HPDE6-E6E7 (cell line): ENCODE measurements at regions not wholly inside any gene's neighbourhood (a gene's known extent, or its start where the extent isn't known, plus 50 kb on each side); places are given as distances from the start of the nearest gene placed in this dataset.
A peak's percentile ranks its signal among the peaks of the same experiment; 100 is the strongest.
"Not testable (repeated sequence)": the region's sequence is repeated elsewhere in the genome, so short reads cannot be mapped to it uniquely, and the experiment has no call there.

ENCODE experiments used
- DNase-seq: peaks from one replicate; pipeline ENCODE4 v3.0.0; 2011; ENCODE audit warnings: missing footprints; ENCODE audit errors: extremely low spot score

DNA sequence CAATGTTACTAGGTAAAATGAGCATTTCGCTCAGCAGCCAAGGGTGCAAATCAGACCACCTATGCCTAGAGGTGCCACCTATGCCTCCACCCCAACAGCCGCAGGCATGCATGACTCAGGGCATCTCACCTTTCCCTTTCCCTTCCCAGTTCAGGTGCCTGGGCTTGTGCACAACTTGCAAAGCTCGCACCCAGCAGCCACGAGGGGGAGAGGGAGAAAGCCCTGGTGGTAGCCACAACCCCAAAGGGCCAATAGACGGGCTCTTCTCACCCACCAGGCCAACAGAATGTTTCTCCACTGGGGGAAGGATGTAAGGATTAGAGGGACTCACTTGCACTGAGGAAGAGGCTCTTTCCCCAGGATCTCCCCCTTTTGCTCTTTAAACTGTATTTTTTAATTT lies 462.3 kb upstream of the PCDH15 start:
- peak; percentile 2 for DNase-seq

DNA sequence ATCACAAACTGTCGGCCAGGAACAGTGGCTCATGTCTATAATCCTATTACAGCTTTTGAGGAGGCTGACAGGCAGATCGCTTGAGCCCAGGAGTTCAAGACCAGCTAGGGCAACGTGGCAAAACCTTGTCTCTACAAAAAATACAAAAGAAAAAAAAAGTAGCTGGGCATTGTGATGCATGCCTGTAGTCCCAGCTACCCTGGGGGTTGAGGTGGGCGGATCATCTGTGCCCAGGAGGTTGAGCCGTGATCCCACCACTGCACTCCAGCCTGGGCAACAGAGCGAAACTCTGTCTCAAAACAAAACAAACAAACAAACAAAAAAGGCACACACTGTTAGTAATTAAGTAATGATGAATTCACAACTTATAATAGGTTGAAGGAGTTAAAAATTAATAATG lies 441.5 kb upstream of the PCDH15 start:
- DNase-seq, result no peak

DNA sequence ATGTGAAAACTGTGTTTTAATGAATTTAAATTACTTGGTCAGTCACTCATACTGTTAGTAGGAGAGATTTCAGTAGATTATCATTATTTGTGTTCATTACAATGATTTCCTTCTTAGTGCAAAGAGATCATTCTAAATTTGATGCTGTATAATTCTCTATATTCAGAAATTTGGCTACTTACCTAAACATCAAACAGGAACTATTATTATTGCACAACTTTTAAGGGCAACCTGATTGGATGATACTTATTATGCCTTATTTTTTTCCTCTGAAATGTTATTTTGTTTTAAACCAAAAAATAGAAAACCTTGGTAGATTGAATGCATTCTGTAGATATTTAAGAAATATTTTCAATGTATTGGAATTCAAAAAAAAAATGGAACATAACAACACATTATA lies 436.4 kb upstream of the PCDH15 start:
- DNase-seq, result no peak

DNA sequence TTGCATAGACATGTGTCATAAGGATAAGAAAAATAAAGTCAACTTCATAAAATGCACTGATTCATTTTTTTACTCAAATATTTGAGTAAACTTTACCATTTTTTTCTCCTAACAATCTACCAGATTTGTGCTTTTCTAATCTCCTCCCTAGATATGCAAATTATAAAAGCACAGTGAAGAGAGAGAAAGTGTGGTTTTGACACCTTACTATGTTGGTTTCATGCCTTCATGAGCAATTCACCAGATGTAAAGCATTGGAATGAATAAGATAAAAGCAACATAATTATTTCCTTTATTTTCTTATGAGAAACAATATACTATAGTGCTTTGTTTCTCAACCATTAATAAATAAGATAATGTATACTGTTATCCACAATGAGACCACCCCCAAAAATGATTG lies 432.5 kb upstream of the PCDH15 start:
- no peak for DNase-seq

DNA sequence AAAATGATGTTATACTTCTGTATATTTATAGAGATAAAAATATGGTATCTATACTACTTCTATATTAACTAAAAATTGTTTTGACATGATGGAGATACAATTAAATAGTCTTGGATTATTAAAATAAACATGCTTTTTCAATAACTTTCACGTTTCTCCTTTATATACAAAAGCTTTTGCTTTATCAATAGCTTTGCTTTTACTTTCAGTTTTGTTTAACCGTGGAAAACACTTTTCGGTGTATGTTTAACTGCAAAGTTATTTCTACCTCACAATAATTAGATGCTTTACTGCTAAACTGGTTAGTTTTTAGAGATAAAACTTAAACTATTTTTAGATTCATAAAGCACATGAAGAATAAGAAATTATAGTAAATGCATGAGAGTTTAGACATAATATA lies 432.1 kb upstream of the PCDH15 start:
- no peak for DNase-seq

DNA sequence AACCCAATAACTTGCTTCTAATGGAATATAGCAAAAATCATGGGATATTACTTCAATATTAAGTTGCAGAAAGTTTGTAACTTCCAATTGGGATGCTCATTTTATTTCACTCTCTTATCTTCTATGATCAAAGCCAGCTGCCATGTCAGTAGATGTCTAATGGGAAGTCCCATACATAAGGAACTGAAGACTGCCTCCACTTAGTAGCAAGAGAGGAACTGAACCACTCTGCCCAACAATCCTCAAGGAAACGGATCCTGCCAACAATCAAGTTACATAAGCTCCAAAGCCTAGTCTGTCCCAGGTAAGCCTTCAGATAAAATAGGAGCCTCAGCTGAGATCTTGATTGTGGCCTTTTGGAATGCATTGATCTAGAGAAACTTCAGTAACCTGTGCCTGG lies 431.5 kb upstream of the PCDH15 start:
- no peak for DNase-seq

DNA sequence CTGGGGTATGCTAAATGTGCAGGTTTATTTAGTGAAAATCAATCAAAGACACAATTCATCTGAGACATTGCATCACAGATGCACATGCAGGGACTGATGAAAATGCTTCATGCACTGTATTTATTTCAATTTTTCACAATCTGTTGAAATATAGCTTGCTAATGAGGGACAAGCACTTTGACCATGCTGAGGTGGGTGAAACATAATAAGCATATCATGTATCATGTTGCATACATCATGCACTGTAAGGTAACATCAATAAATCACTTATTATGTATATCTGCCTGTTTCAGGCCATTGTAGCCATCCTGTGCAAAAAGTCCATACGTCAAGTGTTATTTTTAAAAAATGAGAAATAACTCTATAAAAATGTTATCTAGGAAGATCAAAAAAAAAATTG lies 426.9 kb upstream of the PCDH15 start:
- DNase-seq, result no peak

DNA sequence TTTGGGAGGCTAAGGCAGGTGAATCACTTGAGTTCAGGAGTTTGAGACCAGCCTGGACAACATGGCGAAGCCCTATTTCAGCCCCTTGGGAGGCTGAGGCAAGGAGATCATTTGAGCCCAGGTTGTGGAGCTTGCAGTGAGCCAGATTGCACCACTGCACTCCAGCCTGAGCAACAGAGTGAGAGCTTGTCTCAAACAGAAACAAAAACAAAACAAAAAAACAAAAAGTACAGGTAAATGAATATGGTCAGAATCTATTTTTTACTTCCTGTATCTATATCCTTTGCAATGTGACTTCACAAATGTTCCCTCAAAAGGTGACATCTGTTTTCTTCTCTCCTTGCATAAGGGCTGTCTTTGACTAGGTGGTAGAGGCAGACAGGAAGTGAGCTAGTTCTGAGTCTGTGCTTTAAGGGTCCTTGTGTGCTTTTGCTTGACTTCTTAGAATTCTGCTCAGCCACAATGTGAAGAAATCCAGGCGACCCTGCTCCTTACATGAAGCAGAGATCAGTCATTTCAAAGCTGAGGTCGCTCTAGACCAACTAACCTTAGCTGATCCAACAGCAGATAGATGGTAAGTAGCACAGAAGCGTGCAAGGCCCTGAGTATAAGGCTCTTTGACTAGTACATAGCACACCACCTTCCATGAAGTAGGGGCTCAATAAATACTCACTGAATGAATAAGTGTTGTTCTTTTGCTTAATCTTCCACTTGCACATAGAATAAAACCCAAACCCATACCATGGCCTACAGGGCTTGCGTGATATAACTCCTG lies 423.2 kb upstream of the PCDH15 start:
- no peak for DNase-seq

DNA sequence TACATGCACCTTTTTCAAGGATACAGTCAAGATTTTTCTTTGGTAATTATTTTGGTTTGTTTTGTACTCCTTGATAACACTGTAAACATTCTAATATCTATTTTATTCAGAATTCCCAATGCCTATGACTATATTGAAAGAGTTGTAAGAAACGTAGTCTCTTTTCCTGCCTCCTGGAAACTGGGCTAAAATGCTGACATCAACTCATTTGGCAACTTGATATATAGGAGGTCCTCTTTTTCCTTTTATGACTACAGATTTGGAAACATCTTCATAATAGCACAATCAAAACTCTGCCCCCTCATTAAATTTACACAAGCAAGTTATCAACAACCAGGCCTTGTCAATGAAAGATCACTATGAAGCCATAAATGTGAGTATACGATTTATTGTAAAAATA lies 422.3 kb upstream of the PCDH15 start:
- DNase-seq, result no peak

DNA sequence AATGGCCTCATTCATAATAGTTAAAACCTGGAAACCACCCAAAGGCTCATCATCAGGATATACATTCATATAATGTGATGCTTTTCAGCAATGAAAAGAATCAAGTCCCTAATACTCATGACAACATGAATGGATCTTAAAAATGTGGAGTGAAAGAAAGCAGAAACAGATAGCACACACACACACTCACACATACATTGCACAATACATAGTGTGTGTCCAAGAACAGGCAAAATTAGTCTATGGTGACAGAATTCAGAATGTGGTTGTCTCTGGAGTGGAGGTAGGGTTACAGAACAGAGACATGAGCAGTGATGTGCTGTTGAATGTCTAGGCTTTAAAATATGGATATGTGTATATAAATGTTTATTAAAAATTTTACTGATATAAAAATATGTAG lies 419.9 kb upstream of the PCDH15 start:
- no peak for DNase-seq

DNA sequence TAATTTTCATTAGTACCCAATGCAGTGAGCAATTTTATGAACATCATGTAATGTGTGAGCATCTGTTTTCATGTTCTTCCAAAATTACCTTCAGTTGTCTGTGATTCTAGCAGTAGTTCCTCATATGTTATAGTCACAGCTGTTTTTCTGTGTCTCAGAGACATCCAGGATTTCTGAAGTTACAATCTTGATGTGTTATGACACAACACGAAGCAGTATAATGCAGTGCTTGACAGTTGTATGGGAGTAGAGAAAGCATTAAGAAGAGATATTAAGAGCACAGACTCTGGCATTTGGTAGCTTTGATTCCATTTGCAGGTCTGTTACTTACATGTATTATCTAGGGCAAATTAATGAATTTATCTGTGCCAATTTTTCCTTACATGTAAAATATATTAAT lies 414.7 kb upstream of the PCDH15 start:
- no peak for DNase-seq

DNA sequence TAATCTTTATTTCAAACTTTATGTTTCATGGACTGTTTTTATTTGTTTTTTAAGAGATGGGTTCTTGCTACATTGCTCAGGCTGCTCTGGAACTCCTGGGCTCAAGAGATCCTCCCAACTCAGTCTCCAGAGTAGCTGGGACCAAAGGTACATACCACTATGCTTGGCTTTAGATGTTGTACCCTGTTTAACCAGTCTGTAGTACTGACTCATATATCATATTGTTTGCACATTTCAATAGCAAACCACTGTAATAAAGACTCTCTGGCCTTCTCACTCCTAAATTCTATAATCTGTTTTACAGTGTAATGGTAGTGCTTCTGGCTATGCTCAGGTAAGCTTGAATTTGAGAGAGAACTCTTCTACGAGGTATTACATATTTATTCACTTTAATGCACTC lies 413.6 kb upstream of the PCDH15 start:
- DNase-seq, result no peak

DNA sequence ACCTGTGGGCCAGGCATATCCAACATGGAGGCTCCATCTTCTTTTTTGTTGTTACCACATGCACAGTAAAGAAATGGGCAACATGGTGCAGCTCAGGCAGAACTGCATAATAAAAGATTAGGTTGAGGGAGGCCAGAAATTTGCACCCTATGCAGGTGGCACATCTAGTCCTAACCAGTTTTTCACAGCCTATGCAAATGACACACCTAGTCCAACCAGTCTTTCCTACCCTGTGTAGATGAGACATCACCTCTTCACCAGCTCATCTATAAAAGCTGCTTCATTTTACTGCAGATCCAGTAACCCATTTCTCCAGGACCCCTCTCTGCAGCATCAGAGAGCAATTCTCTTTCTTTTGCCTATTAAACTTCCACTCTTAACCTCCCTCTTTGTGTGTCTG lies 411.0 kb upstream of the PCDH15 start:
- DNase-seq, result no peak

DNA sequence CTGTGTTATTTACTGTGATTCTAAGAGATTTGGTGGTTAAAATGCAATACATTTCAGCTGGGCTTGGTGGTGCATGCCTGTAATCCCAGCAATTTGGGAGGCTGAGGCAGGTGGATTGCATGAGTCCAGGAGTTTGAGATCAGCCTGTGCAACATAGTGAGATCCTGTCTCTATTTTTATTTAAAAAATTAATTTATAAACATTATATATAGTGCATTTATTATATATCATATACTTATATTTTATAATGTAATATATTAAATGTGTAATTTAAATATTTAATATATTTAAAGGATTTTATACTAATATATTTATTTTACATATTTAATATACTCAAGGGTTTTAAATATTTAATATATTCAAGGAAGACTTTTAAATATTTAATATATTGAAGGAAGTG lies 402.8 kb upstream of the PCDH15 start:
- DNase-seq, result no peak

DNA sequence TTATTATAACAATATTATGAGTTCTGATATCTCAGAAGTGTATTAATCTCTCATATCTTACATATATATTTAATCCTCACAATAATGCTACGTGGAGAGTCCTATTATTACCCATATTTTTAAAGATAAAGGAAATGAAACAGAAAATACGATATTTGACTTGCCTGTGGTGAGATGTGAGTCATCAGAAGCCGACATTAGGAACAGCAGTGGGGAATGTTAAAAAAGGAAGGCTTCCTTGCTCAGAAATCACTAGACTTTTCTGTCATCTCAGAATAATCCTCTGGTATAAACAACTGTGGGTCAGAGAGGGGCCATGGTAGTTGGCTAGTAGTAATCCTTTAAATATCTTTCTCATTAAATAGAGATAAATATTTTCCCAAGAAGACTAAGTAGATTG lies 402.3 kb upstream of the PCDH15 start:
- peak; percentile 9 for DNase-seq

DNA sequence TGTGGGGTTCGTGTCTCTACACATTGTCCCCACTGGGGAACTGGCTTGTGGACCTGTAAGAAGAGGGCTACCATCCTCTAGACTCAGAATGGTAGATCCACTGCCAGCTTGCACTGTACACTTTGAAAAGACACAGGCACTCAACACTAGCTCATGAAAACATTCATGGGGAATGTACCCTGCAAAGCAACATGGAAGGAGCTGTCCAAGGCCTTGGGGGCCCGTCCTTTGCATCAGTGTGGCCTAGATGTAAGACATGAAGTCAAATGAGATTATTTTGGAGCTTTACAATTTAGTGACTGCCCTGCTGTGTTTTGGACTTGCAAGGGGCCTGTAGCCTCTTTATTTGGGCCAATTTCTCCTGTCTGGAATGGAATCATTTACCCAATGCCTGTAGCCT lies 399.0 kb upstream of the PCDH15 start:
- no peak for DNase-seq

DNA sequence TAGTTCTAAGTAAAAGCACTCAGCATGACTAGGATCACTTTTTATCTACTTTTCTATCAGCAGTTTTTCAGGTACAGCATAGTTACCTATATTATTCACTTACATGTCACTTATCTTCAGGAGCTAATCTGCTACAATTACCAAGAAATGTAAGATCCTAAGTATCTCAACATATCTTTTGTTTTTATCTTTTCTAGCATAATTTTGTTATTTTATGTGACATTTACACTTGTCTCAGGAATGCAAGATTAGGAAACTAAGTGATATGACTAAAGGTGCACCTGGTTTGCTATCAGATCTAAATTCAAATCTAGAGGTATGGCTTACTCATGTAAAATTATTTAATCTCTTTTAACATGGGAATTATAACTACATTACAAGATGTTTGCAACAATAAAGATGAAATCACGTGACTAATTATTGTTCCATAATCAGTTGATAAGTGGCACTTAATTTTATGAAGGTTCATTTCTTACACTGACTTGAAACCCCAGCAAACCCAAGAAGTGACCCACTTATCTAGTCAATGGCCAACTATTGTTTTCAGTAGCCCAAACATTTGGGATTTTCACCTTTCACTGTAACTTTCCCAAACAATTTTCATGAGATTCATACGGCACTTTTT lies 390.3 kb upstream of the PCDH15 start:
- no peak for DNase-seq

DNA sequence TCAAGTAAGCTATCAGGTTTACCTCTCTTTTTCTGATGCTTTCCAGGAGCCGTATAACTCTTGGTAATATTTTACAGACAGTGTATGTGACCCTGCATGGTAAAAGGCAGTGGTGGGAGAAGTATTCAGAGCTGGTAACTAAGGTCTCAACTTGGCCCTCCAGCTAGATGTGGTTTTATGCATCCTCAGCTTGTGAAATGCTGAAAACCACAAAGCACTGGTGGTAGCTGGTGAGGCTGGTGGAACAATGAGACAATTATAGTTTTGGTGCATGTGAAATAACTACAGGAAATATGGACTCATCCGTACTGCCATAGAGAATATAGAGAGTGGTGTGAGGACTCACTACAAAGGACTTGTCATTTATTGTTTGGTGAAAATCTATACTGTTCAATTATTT lies 383.0 kb upstream of the PCDH15 start:
- no peak for DNase-seq

DNA sequence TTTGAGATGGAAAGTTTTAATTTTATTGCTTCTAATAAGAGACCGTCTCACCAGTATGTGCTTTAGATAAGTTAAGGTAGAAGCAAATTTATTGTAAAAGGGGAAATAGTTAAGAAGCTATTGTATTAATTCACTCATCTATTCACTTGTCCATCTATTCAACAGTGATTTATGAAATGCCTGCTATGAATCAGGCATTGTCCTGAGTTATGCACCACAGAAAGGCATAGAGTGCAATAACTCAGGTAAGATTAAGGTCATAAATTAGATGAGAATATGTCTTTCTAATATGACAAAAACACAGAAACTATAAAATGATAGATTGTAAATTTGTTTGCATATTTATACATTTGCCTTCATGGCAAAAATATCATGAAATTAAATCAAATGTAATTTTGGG lies 379.3 kb upstream of the PCDH15 start:
- no peak for DNase-seq

DNA sequence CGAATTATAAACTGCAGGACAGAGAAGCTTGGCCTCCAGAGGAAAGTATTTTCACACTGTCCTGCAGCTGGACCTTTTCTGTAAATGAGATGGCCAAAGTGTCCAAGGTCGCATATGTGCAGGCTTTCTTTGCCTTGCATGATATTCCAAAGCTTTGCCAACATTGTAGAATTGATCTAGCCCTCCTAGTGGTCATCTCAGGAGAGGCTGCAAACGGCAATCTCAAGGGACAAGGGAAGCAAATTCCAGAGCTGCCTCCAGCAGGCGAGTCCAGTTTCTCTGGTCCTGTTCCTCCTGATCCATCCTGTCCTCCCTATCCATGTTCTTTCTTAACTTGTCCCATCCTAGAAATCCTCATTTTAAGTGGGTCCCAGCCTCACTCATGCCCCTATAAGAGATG lies 373.4 kb upstream of the PCDH15 start:
- no peak for DNase-seq

DNA sequence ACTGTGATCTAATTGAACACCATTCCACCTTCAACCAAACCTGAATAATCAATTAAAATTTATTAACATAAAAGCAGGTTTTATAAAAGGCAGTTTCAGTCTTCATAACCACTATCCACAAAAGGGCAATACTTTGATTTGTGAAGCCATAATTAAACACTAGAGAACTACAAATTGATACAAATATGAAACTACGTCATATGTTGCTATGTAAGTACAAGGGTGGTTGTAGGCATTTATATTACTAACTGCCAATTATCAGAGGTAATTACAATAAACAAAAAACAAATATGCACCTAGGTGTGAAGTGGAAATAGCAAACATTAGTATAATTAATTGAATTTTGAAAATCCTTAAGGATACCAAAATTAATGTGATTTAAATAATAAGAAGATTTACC lies 368.5 kb upstream of the PCDH15 start:
- no peak for DNase-seq

DNA sequence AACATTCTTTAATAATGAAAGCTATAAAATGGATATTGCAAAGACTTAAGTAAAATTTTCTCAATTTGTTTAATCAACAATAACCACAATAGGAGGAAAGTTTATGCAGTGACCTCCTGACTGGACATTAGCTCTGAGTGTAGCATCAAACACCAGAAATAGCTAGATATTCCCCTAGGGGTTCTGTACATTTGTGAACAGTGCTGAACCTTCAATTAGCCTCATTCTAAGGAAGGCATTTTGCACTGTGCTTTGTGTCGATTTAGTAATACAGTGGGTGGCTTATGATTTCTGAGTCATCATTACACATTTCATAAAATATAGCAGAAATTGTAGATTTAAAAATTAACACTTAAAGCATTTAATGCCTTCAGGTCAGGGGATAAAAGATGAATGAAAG lies 367.3 kb upstream of the PCDH15 start:
- no peak for DNase-seq

DNA sequence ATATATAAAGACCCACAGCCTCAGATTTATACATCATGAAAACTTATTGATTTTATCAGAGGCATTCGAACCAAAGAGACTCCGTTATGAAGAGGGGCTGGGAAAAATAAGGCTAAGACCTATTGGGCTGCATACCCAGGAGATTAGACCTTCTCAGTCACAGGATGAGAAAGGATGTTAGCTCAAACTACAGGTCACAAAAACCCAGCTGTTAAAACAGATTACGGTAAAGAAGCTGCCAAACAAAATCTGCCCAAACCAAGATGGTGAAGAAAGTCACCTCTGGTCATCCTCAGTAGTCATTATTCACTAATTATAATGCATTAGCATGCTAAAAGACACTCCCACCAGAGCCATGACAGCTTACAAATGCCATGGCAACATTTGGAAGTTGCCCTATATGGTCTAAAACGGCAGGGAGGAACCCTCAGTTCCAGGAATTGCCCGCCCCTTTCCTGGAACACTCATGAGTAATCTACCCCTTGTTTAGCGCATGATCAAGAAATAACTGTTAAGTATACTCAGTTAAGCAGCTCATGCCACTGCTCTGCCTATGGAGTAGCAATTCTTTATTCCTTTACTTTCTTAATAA lies 362.5 kb upstream of the PCDH15 start:
- DNase-seq, result no peak

DNA sequence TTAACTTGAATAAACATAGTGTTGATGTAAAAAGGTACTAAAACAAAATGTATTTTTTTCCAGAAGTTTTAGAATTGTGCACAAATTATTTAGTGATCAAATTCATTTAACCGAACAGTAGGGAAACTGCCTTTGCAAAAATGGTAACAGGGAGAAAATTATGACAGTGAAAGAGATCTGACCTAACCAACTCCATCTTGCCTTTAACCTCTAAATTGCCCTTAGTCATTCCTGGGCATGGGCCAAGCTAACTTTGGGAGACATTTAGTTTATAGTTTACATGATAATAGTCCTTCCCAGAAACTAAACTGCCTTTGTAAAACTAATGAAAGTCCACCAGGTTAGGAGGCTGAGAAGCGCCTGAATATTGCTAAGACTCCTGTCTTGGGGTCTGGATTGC lies 361.3 kb upstream of the PCDH15 start:
- not testable (repeated sequence) for DNase-seq
